Limb (tissue), 2 donors: ENCODE measurements at regions not wholly inside any gene's neighbourhood (a gene's known extent, or its start where the extent isn't known, plus 50 kb on each side); places are given as distances from the start of the nearest gene placed in this dataset.

Source experiments
- DNase-seq, 2 donors: peaks; one replicate each; pipeline ENCODE4 v3.0.0-alpha.2; 2016; ENCODE audit errors: extremely low spot score in 2 of 2

GRCh38 chr17:13405807-13406206 is 195.9 kb downstream of the HS3ST3A1 start:
- no peak for DNase-seq

GRCh38 chr17:13405080-13405479 is 196.6 kb downstream of the HS3ST3A1 start:
- no peak for DNase-seq

- DNase-seq, result no peak
Measured at GRCh38 chr17:13403982-13404946, 197.5 kb downstream of the HS3ST3A1 start.

GRCh38 chr17:13400491-13400890 is 201.2 kb downstream of the HS3ST3A1 start:
- DNase-seq, result no peak

- DNase-seq, result no peak
Measured at GRCh38 chr17:13398853-13399252, 202.9 kb downstream of the HS3ST3A1 start.

- no peak for DNase-seq
Measured at GRCh38 chr17:13398091-13398490, 203.6 kb downstream of the HS3ST3A1 start.

GRCh38 chr17:13395862-13396261 is 205.9 kb downstream of the HS3ST3A1 start:
- DNase-seq, result no peak

- no peak for DNase-seq
Measured at GRCh38 chr17:13395346-13395745, 206.4 kb downstream of the HS3ST3A1 start.

- no peak for DNase-seq
Measured at GRCh38 chr17:13393841-13394710, 207.7 kb downstream of the HS3ST3A1 start.

- DNase-seq, result no peak
Measured at GRCh38 chr17:13387952-13388351, 213.8 kb downstream of the HS3ST3A1 start.

- DNase-seq, result no peak
Measured at GRCh38 chr17:13387236-13387635, 214.5 kb downstream of the HS3ST3A1 start.

- peak; percentile 33 to 36 for DNase-seq
Measured at GRCh38 chr17:13385481-13385911, 216.2 kb downstream of the HS3ST3A1 start.

- DNase-seq, result no peak
Measured at GRCh38 chr17:13384626-13385025, 217.1 kb downstream of the HS3ST3A1 start.

- peak in 1 of 2 donors; percentile 27 for DNase-seq
Measured at GRCh38 chr17:13378361-13378760, 223.4 kb downstream of the HS3ST3A1 start.

- DNase-seq, result peak in 1 of 2 donors; percentile 25
Measured at GRCh38 chr17:13374203-13375143, 227.3 kb downstream of the HS3ST3A1 start.

- no peak for DNase-seq
Measured at GRCh38 chr17:13372432-13372831, 229.3 kb downstream of the HS3ST3A1 start.

- no peak for DNase-seq
Measured at GRCh38 chr17:13367154-13367553, 234.6 kb downstream of the HS3ST3A1 start.

GRCh38 chr17:13365331-13365730 is 236.4 kb downstream of the HS3ST3A1 start:
- no peak for DNase-seq

GRCh38 chr17:13363771-13364170 is 238.0 kb downstream of the HS3ST3A1 start:
- DNase-seq, result no peak

- no peak for DNase-seq
Measured at GRCh38 chr17:13362341-13363122, 239.2 kb downstream of the HS3ST3A1 start.
